Endothelial cell of umbilical vein (primary cell): ENCODE measurements at regions not wholly inside any gene's neighbourhood (a gene's known extent, or its start where the extent isn't known, plus 50 kb on each side); places are given as distances from the start of the nearest gene placed in this dataset.

Source experiments
- BruUV-seq: library from RNA; stranded (reverse); fragments of 400-500 nt; replicated peaks from 2 replicates; lab custom pipeline; 2021; lab: Mats Ljungman, UMichigan
- CTCF ChIA-PET: fragments of 300-600, 350-600 bp; sonication (Branson Sonifier 250); formaldehyde crosslinking; loops from one replicate; lab custom pipeline; 2021; ENCODE audit warnings: antibody characterized with exemption, inconsistent platforms; lab: Charles Lee
- POLR2A ChIA-PET: fragments of 300-600, 350-600 bp; sonication (Branson Sonifier 250); formaldehyde crosslinking; loops from one replicate; lab custom pipeline; 2021; ENCODE audit warnings: antibody characterized with exemption, inconsistent platforms; lab: Charles Lee
- DNase-seq: peaks from one replicate; pipeline ENCODE4 v3.0.0-alpha.2; 2011; ENCODE audit warnings: low read depth, low spot score
- FAIRE-seq: peaks from 2 replicates; lab custom pipeline; 2011; peaks lifted over from hg19 to GRCh38; lab: Jason Lieb, UNC
- H2AFZ ChIP-seq: 2 replicates; pipeline ENCODE4 v1.6.0; 2012; ENCODE audit warnings: low read depth, low read length, control low read depth, inconsistent platforms
- H3K27ac ChIP-seq: 2 replicates; pipeline ENCODE4 v1.5.1; 2011; ENCODE audit warnings: low read depth, mild to moderate bottlenecking, control low read depth, low read length, moderate library complexity; ENCODE audit not compliant: insufficient read depth
- H3K27me3 ChIP-seq, 2 experiments: 2 replicates each; pipeline versions ENCODE4 v1.6.0 to v1.6.1; 2011; ENCODE audit warnings: low read length in 2 of 2, mixed read lengths in 1 of 2; ENCODE audit not compliant: control insufficient read depth in 2 of 2, insufficient read depth in 2 of 2
- H3K36me3 ChIP-seq, 2 experiments: 2 replicates in 1 of 2; 3 replicates in 1 of 2; pipeline ENCODE4 v1.5.1; 2011; ENCODE audit warnings: low read length in 2 of 2, mild to moderate bottlenecking in 1 of 2, moderate library complexity in 1 of 2; ENCODE audit not compliant: control insufficient read depth in 2 of 2, insufficient read depth in 2 of 2; ENCODE audit errors: extremely low read depth in 1 of 2
- H3K4me1 ChIP-seq: 3 replicates; pipeline ENCODE4 v1.5.1; 2011; ENCODE audit warnings: mild to moderate bottlenecking, low read length; ENCODE audit not compliant: control insufficient read depth, insufficient read depth; ENCODE audit errors: extremely low read depth
- H3K4me2 ChIP-seq: 2 replicates; pipeline ENCODE4 v1.6.1; 2011; ENCODE audit warnings: low read length, control low read depth, mixed read lengths; ENCODE audit not compliant: insufficient read depth
- H3K4me3 ChIP-seq, 3 experiments: fragments of 200-600 bp in 1 of 3; sonication (generic), shearing (Covaris generic) in 1 of 3; replicated peaks in 1 of 3; 2 replicates each; pipeline ENCODE4 v1.5.1; 2011 to 2016; ENCODE audit warnings: control low read depth in 3 of 3, low read length in 3 of 3, mild to moderate bottlenecking in 2 of 3, inconsistent platforms in 1 of 3, low read depth in 1 of 3, moderate library complexity in 1 of 3; ENCODE audit not compliant: insufficient read depth in 1 of 3
- H3K79me2 ChIP-seq: 2 replicates; pipeline ENCODE4 v1.6.0; 2012; ENCODE audit warnings: low read length, inconsistent platforms; ENCODE audit not compliant: control insufficient read depth, insufficient read depth
- H3K9ac ChIP-seq: replicated peaks from 2 replicates; pipeline ENCODE3; 2011; ENCODE audit warnings: low read length, control low read depth; ENCODE audit not compliant: insufficient read depth; ENCODE audit errors: extremely low read depth
- H3K9me1 ChIP-seq: replicated peaks from 3 replicates; pipeline ENCODE4 v1.6.0; 2011; ENCODE audit warnings: mild to moderate bottlenecking, low read length; ENCODE audit not compliant: control insufficient read depth, insufficient read depth; ENCODE audit errors: extremely low read depth
- H3K9me3 ChIP-seq: replicated peaks from 2 replicates; pipeline ENCODE4 v1.5.1; 2012; ENCODE audit warnings: low read length, inconsistent platforms; ENCODE audit not compliant: control insufficient read depth, insufficient read depth
- H4K20me1 ChIP-seq: replicated peaks from 2 replicates; pipeline ENCODE3; 2011; ENCODE audit warnings: mild to moderate bottlenecking, low read length; ENCODE audit not compliant: control insufficient read depth, insufficient read depth; ENCODE audit errors: extremely low read depth
- EZH2 ChIP-seq: IDR thresholded peaks from 2 replicates; pipeline ENCODE4 v1.6.1; 2012; ENCODE audit warnings: borderline replicate concordance, low read depth, mild to moderate bottlenecking, moderate library complexity, low read length, inconsistent platforms; ENCODE audit not compliant: severe bottlenecking
- FOS ChIP-seq: IDR thresholded peaks from 2 replicates; pipeline ENCODE4 v1.6.1; 2011; ENCODE audit warnings: mild to moderate bottlenecking, low read length, moderate library complexity, borderline replicate concordance; ENCODE audit not compliant: insufficient read depth
- GATA2 ChIP-seq: IDR thresholded peaks from 2 replicates; pipeline ENCODE4 v1.7.0; 2011; ENCODE audit warnings: low read depth, mild to moderate bottlenecking, moderate library complexity, mixed read lengths, low read length; ENCODE audit not compliant: insufficient read length, insufficient read depth
- JUN ChIP-seq: IDR thresholded peaks from 2 replicates; pipeline ENCODE4 v1.6.1; 2011; ENCODE audit warnings: borderline replicate concordance, low read depth; ENCODE audit not compliant: insufficient read length, insufficient read depth
- MAX ChIP-seq: IDR thresholded peaks from 2 replicates; pipeline ENCODE4 v1.6.1; 2011; ENCODE audit not compliant: insufficient read depth, insufficient read length
- MYC ChIP-seq: IDR thresholded peaks from one replicate; pipeline ENCODE4 v1.6.1; 2011; ENCODE audit warnings: mild to moderate bottlenecking, low read depth, low read length
- POLR2A ChIP-seq: IDR thresholded peaks from 2 replicates; pipeline ENCODE4 v1.6.1; 2012; ENCODE audit warnings: low read depth, mild to moderate bottlenecking, control low read depth, low read length
- POLR2AphosphoS5 ChIP-seq: IDR thresholded peaks from 2 replicates; pipeline ENCODE4 v1.6.1; 2012; ENCODE audit warnings: low read depth, mild to moderate bottlenecking, control low read depth, low read length, moderate library complexity; ENCODE audit not compliant: insufficient read depth
- dilution Hi-C: fragments of 300-500 bp; cut with MboI; formaldehyde crosslinking; loops from one replicate; pipeline ENCODE4 v1.15.0; 2019; ENCODE audit warnings: low sequenced_read_pairs; ENCODE audit not compliant: extremely low pct_ligation_motif_present
- intact Hi-C: fragments of 100-400 bp; cut with micrococcal nuclease; formaldehyde crosslinking; loops from one replicate; pipeline ENCODE4 v1.10.0; 2022
- TF ChIP-seq, protein P1 (sequence below), 2 donors: IDR thresholded peaks; 1 replicate in 1 of 2; 2 replicates in 1 of 2; pipeline ENCODE4 v1.5.1; 2011; ENCODE audit warnings: low read length in 2 of 2, mild to moderate bottlenecking in 2 of 2, moderate library complexity in 2 of 2, control low read depth in 1 of 2, inconsistent platforms in 1 of 2, low read depth in 1 of 2; ENCODE audit not compliant: insufficient read depth in 1 of 2; ENCODE audit errors: extremely low read depth in 1 of 2

GRCh38 chr6:20334962-20335361 lies 66.7 kb upstream of the E2F3 start:
- no peak for DNase-seq
- no peaks in the 10 kb centered on the region for H3K9me3 ChIP-seq
- H4K20me1 ChIP-seq, result no peaks in the 10 kb centered on the region
- no TSS peak for BruUV-seq
- ChIA-PET CTCF (interaction anchor here (1.4 kb wide), 1 partner anchor 66 kb away, joined by 4 read pairs; no protein-coding TSS in a partner anchor), POLR2A (no interaction called here)
- dilution Hi-C loops (no loop called here), intact Hi-C loops (no loop called here)
- H3K27ac ChIP-seq, result no peak overlapping the region
- H3K9me1 ChIP-seq, result no peaks in the 10 kb centered on the region
- no peak overlapping the region for H3K4me3 ChIP-seq
- H3K9ac ChIP-seq, result no peak overlapping the region
- H3K27me3 ChIP-seq, result peaks cover 1 to 2% of the 10 kb centered on the region in 2 experiments
- H3K36me3 ChIP-seq, result no peaks in the 10 kb centered on the region
- no peak for FAIRE-seq
- no peaks in the 10 kb centered on the region for H3K79me2 ChIP-seq
- H3K4me2 ChIP-seq, result no peak overlapping the region
- TF ChIP-seq, protein P1, sequence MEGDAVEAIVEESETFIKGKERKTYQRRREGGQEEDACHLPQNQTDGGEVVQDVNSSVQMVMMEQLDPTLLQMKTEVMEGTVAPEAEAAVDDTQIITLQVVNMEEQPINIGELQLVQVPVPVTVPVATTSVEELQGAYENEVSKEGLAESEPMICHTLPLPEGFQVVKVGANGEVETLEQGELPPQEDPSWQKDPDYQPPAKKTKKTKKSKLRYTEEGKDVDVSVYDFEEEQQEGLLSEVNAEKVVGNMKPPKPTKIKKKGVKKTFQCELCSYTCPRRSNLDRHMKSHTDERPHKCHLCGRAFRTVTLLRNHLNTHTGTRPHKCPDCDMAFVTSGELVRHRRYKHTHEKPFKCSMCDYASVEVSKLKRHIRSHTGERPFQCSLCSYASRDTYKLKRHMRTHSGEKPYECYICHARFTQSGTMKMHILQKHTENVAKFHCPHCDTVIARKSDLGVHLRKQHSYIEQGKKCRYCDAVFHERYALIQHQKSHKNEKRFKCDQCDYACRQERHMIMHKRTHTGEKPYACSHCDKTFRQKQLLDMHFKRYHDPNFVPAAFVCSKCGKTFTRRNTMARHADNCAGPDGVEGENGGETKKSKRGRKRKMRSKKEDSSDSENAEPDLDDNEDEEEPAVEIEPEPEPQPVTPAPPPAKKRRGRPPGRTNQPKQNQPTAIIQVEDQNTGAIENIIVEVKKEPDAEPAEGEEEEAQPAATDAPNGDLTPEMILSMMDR (IDR thresholded peaks at IDR 0.05; ENCODE audit: extremely low read depth in 1 of 2, insufficient read depth in 1 of 2, low read depth in 1 of 2, low read length in 2 of 2), result no peak
- TF ChIP-seq FOS, result no peak
- TF ChIP-seq MAX, result no peak
- no peak for TF ChIP-seq POLR2A
- no peak for TF ChIP-seq GATA2
- no peak for TF ChIP-seq MYC
- TF ChIP-seq JUN, result no peak
- TF ChIP-seq POLR2AphosphoS5, result no peak
- TF ChIP-seq EZH2, result no peak
- H3K4me1 ChIP-seq, result no peaks in the 10 kb centered on the region
- no peak overlapping the region for H2AFZ ChIP-seq
